CD4-positive, alpha-beta T cell (primary cell): ENCODE measurements at regions not wholly inside any gene's neighbourhood (a gene's known extent, or its start where the extent isn't known, plus 50 kb on each side); places are given as distances from the start of the nearest gene placed in this dataset.

Experiments
- ATAC-seq: fragments of 200-7000 bp; cut with Tn5 transposase; one replicate; pipeline ENCODE4 v1.10.0; 2022; ENCODE audit warnings: mild to moderate bottlenecking; ENCODE audit not compliant: poor library complexity
- CTCF ChIA-PET: fragments of 350-600 bp; sonication (Branson Sonifier 250); formaldehyde crosslinking; loops from one replicate; lab custom pipeline; 2021; ENCODE audit warnings: antibody characterized with exemption, inconsistent platforms; lab: Charles Lee
- POLR2A ChIA-PET: fragments of 350-600 bp; sonication (Branson Sonifier 250); formaldehyde crosslinking; loops from one replicate; lab custom pipeline; 2021; ENCODE audit warnings: antibody characterized with exemption, inconsistent platforms; lab: Charles Lee
- DNase-seq, 14 experiments: peaks; one replicate each; pipeline ENCODE4 v3.0.0-alpha.2; 2013 to 2020; ENCODE audit warnings: mixed read lengths in 2 of 14
- H3K27ac ChIP-seq, 2 donors: one replicate each; pipeline versions ENCODE4 v1.5.1 to v1.7.0; 2013; ENCODE audit warnings: low read length in 2 of 2, low read depth in 1 of 2, mild to moderate bottlenecking in 1 of 2
- H3K27me3 ChIP-seq, 2 experiments: 1 replicate in 1 of 2; 2 replicates in 1 of 2; pipeline versions ENCODE4 v1.6.1 to v1.7.0; 2013; ENCODE audit warnings: low read length in 2 of 2, control low read depth in 1 of 2, mild to moderate bottlenecking in 1 of 2, moderate library complexity in 1 of 2; ENCODE audit not compliant: insufficient read depth in 2 of 2, control insufficient read depth in 1 of 2
- H3K36me3 ChIP-seq: one replicate; pipeline ENCODE4 v1.6.1; 2013; ENCODE audit warnings: low read length, control low read depth; ENCODE audit not compliant: insufficient read depth
- H3K4me1 ChIP-seq: one replicate; pipeline ENCODE4 v1.6.1; 2013; ENCODE audit warnings: low read length, control low read depth; ENCODE audit not compliant: insufficient read depth
- H3K4me3 ChIP-seq: one replicate; pipeline ENCODE4 v1.5.1; 2013; ENCODE audit warnings: mild to moderate bottlenecking, low read length, moderate library complexity
- H3K9me3 ChIP-seq, 2 experiments: 1 replicate in 1 of 2; 2 replicates in 1 of 2; pipeline versions ENCODE4 v1.6.1 to v1.7.0; 2013; ENCODE audit warnings: low read length in 2 of 2, mild to moderate bottlenecking in 2 of 2, control low read depth in 1 of 2, moderate library complexity in 1 of 2; ENCODE audit not compliant: control insufficient read depth in 1 of 2, insufficient read depth in 1 of 2
- H3K27ac Mint-ChIP-seq: one replicate; pipeline ENCODE4 v1.8.0; 2020; ENCODE audit warnings: mixed read lengths
- H3K27me3 Mint-ChIP-seq: one replicate; pipeline ENCODE4 v1.8.0; 2021; ENCODE audit warnings: mixed read lengths
- H3K36me3 Mint-ChIP-seq: one replicate; pipeline ENCODE4 v1.8.0; 2021; ENCODE audit warnings: low read depth, mixed read lengths
- H3K4me1 Mint-ChIP-seq: one replicate; pipeline ENCODE4 v1.8.0; 2021; ENCODE audit warnings: low read depth, mixed read lengths
- H3K4me3 Mint-ChIP-seq: one replicate; pipeline ENCODE4 v1.8.0; 2020; ENCODE audit warnings: mild to moderate bottlenecking, mixed read lengths
- H3K9me3 Mint-ChIP-seq: one replicate; pipeline ENCODE4 v1.8.0; 2020; ENCODE audit warnings: mixed read lengths
- intact Hi-C, 2 experiments: fragments of 100-400 bp; cut with DNase I in 1 of 2; cut with micrococcal nuclease in 1 of 2; formaldehyde crosslinking; loops; one replicate each; pipeline versions ENCODE4 v1.15.1 to v1.9.0; 2023 to 2025; cut with DNase I, micrococcal nuclease
- TF ChIP-seq, protein P1 (sequence below): fragments of 200-600 bp; IDR thresholded peaks from one replicate; pipeline ENCODE4 v1.8.0; 2022; ENCODE audit warnings: antibody characterized with exemption, mild to moderate bottlenecking

DNA sequence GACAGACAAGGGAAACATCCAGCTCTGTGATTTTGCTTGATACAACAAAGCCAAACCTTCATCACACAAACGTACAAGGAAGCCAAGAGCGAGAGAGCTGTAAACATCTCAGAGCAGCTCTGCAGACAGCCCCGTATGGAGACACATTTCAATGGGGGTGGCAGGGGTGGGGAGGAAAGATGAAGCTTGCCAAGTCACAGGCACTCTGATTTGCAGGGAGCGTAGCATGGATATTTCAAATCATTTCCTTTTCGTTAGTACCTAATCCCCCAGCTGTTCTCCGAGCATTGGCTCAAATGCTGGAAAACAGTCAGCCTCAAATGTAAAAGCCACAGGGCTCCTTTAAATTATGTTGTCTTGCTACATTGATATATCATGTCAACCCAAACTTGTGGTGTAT lies 458.9 kb upstream of the CADM1 start:
- H3K36me3 Mint-ChIP-seq = no peaks in the 10 kb centered on the region
- Histone ChIP-seq H3K9me3 (peaks cover 0 to 15% of the 10 kb centered on the region in 2 experiments), H3K4me1 (no peaks in the 10 kb centered on the region), H3K4me3 (no peak overlapping the region), H3K27me3 (no peaks in the 10 kb centered on the region), H3K36me3 (no peaks in the 10 kb centered on the region), H3K27ac (no peak overlapping the region)
- POLR2A ChIA-PET = no interaction called here
- peaks cover 11% of the 10 kb centered on the region for H3K27me3 Mint-ChIP-seq
- intact Hi-C loops = no loop called here
- no peaks in the 10 kb centered on the region for H3K4me1 Mint-ChIP-seq
- no peak overlapping the region for H3K27ac Mint-ChIP-seq
- TF ChIP-seq, protein P1, sequence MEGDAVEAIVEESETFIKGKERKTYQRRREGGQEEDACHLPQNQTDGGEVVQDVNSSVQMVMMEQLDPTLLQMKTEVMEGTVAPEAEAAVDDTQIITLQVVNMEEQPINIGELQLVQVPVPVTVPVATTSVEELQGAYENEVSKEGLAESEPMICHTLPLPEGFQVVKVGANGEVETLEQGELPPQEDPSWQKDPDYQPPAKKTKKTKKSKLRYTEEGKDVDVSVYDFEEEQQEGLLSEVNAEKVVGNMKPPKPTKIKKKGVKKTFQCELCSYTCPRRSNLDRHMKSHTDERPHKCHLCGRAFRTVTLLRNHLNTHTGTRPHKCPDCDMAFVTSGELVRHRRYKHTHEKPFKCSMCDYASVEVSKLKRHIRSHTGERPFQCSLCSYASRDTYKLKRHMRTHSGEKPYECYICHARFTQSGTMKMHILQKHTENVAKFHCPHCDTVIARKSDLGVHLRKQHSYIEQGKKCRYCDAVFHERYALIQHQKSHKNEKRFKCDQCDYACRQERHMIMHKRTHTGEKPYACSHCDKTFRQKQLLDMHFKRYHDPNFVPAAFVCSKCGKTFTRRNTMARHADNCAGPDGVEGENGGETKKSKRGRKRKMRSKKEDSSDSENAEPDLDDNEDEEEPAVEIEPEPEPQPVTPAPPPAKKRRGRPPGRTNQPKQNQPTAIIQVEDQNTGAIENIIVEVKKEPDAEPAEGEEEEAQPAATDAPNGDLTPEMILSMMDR = no peak
- DNase-seq = no peak
- no peaks in the 10 kb centered on the region for H3K9me3 Mint-ChIP-seq
- CTCF ChIA-PET = no interaction called here
- no peak overlapping the region for H3K4me3 Mint-ChIP-seq
- ATAC-seq = no peak

DNA sequence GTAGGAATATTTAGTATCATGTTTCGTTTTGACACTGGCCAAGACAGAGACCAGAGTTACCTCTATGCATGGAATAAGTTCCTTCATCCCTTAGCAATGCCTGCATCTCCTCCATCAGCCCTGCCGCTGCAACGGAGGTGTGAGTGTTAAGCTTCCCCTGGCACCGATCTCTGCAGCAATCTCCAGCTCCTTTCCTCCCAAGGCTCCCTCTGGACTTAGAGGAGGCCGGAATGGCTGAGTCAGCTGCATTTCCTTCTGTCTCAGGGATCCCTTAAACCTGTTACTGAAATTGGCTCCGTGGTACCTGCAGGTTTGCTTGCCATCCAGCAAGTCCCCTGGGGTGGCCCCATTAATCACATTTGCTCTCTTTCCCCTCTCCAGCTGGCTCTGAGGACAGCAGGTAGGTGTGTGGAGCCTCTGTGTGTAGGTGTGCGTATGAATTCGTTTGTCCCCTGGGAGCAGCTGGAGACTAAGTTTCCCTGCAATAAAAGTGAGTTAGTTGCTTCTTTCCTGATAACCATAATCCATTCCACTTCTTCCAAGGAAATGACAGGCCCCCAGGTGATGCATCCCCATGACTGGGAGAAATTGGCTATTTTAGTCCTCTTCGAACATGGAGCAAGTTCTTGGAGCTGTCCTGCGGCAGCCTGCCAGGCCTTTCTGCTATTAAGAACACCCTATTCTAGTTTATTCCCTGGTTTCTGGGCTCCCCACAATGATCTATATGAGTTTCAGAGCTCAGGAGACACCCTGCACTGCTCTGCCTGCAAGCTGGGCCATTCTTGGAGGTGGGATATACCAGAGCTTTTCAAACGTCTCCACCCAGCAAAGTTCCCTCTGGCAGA lies 457.2 kb upstream of the CADM1 start:
- no peaks in the 10 kb centered on the region for H3K36me3 ChIP-seq
- POLR2A ChIA-PET = no interaction called here
- CTCF ChIA-PET = interaction anchor here (0.9 kb wide), 1 partner anchor 11 kb away, joined by 4 read pairs; no protein-coding TSS in a partner anchor

DNA sequence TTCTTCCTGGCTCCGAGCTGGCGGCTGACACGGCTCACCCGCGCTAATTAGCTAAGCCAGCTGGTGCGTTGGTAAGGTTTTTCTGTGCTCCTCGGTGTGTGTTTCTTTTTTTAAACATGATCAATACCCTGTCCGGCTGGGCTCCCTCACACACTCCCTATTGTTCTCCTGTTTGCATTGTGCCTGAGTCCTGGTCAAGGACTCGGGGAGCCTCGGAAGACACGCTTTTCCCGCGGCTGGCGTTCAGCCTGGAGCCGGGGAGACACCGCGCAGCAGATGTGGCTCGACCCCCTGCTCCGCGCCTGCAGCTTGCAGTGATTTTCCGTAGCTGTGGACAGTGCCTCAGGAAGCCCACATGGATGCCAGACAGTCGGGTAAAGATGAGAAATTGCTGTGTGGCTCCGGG lies 454.9 kb upstream of the CADM1 start:
- H3K27ac ChIP-seq = no peak overlapping the region
- intact Hi-C loops = no loop called here
- no peaks in the 10 kb centered on the region for H3K4me1 ChIP-seq
- TF ChIP-seq, protein P1 = no peak
- H3K27me3 ChIP-seq = peaks cover 0 to 2% of the 10 kb centered on the region in 2 experiments
- Mint-ChIP-seq H3K36me3 (no peaks in the 10 kb centered on the region), H3K4me3 (no peak overlapping the region), H3K4me1 (no peaks in the 10 kb centered on the region), H3K27me3 (peaks cover 5% of the 10 kb centered on the region), H3K27ac (no peak overlapping the region), H3K9me3 (no peaks in the 10 kb centered on the region)
- ChIA-PET POLR2A (no interaction called here), CTCF (no interaction called here)
- no peak overlapping the region for H3K4me3 ChIP-seq
- DNase-seq = no peak
- peaks cover 0 to 15% of the 10 kb centered on the region in 2 experiments for H3K9me3 ChIP-seq
- no peak for ATAC-seq
- H3K36me3 ChIP-seq = no peaks in the 10 kb centered on the region

More for the DNA sequence above, 457.2 kb upstream of the CADM1 start:
- no peak overlapping the region for H3K27ac ChIP-seq
- Mint-ChIP-seq H3K27me3 (peaks cover 11% of the 10 kb centered on the region), H3K36me3 (no peaks in the 10 kb centered on the region), H3K4me1 (no peaks in the 10 kb centered on the region), H3K4me3 (no peak overlapping the region), H3K9me3 (no peaks in the 10 kb centered on the region), H3K27ac (no peak overlapping the region)
- ATAC-seq (no peak), DNase-seq (no peak)
- peaks cover 0 to 15% of the 10 kb centered on the region in 2 experiments for H3K9me3 ChIP-seq
- H3K4me1 ChIP-seq = no peaks in the 10 kb centered on the region
- peaks cover 0 to under 1% of the 10 kb centered on the region in 2 experiments for H3K27me3 ChIP-seq
- TF ChIP-seq, protein P1 = no peak
- intact Hi-C loops = no loop called here
- H3K4me3 ChIP-seq = no peak overlapping the region
